Prostate gland (tissue), 2 donors: ENCODE measurements at regions not wholly inside any gene's neighbourhood (a gene's known extent, or its start where the extent isn't known, plus 50 kb on each side); places are given as distances from the start of the nearest gene placed in this dataset.

Source experiments
- DNase-seq: peaks from one replicate; pipeline ENCODE4 v3.0.0-alpha.2; 2019; ENCODE audit warnings: low spot score
- H3K27ac ChIP-seq, 2 donors: fragments of 200-600 bp; sonication (generic); 2 replicates each; pipeline ENCODE4 v1.5.1; 2017 to 2019
- H3K27me3 ChIP-seq: fragments of 200-600 bp; sonication (generic); replicated peaks from 2 replicates; pipeline ENCODE4 v1.5.1; 2019; ENCODE audit not compliant: insufficient read depth
- H3K36me3 ChIP-seq, 2 donors: fragments of 200-600 bp; sonication (generic); 1 replicate in 1 of 2; 2 replicates in 1 of 2; pipeline versions ENCODE4 v1.5.1 to v1.8.1; 2017 to 2019
- H3K4me1 ChIP-seq: fragments of 200-600 bp; sonication (generic); replicated peaks from 2 replicates; pipeline ENCODE4 v1.5.1; 2019
- H3K4me3 ChIP-seq, 2 donors: fragments of 200-600 bp; sonication (generic); 2 replicates each; pipeline ENCODE4 v1.5.1; 2017 to 2019
- H3K9me3 ChIP-seq: fragments of 200-600 bp; sonication (generic); 2 replicates; pipeline ENCODE4 v1.5.1; 2017
- POLR2A ChIP-seq: fragments of 450-650 bp; IDR thresholded peaks from one replicate; pipeline ENCODE4 v1.6.1; 2016; ENCODE audit warnings: antibody characterized with exemption, mild to moderate bottlenecking
- POLR2AphosphoS5 ChIP-seq: sonication (generic); formaldehyde crosslinking; IDR thresholded peaks from one replicate; pipeline ENCODE4 v1.6.1; 2017; ENCODE audit warnings: antibody characterized with exemption
- WGBS: methylation state at CpG from one replicate; pipeline ENCODE4 v1.1.5; 2018; 5-methylcytosine and 5-hydroxymethylcytosine counted together
- intact Hi-C: fragments of 100-400 bp; cut with DNase I; formaldehyde crosslinking; loops from one replicate; pipeline ENCODE4 v1.14.2; 2022
- TF ChIP-seq, protein P1 (sequence below), 4 experiments: fragments of 200-600 bp in 2 of 4; fragments of 450-650 bp in 2 of 4; sonication (generic) in 2 of 4; IDR thresholded peaks; 1 replicate in 3 of 4; 2 replicates in 1 of 4; pipeline ENCODE4 v1.5.1; 2016 to 2019; ENCODE audit warnings: antibody characterized with exemption in 4 of 4, mild to moderate bottlenecking in 2 of 4, moderate library complexity in 2 of 4

DNA sequence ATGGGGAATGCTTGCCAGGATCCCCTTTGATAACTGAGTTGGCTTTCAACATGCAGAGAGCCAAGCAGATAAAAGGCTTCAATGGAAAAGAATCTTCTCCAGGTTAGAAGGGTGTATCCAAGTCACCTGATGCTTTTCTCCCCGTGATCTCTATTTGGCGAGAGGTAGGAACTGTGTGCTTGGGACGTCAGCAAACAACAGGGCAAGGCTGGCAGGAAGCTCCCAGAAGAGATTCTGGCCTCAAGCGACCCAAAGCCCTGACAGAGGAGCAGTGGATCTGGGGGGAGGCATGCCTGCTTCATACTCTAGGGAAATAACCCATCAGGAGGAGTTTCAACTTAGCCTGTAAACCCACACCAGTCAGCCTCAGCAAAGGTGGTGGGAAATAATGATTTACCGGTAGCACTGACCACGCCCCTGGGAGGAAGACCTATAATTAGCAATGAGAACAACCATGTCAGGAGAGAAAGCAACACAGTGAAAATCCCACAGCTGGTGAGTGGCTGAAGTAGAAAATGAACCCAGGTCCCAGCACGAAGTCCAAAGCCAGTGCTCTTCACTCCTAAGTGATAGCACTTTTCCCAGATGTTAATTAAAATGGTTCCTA, 76.3 kb upstream of the SEC11C start:
- Histone ChIP-seq H3K4me1 (no peaks in the 10 kb centered on the region), H3K27me3 (no peaks in the 10 kb centered on the region), H3K9me3 (no peaks in the 10 kb centered on the region), H3K36me3 (no peaks in the 10 kb centered on the region), H3K27ac (peak overlapping the region; percentile 83 to 95), H3K4me3 (no peak overlapping the region)
- no peak for TF ChIP-seq POLR2A
- TF ChIP-seq, protein P1, sequence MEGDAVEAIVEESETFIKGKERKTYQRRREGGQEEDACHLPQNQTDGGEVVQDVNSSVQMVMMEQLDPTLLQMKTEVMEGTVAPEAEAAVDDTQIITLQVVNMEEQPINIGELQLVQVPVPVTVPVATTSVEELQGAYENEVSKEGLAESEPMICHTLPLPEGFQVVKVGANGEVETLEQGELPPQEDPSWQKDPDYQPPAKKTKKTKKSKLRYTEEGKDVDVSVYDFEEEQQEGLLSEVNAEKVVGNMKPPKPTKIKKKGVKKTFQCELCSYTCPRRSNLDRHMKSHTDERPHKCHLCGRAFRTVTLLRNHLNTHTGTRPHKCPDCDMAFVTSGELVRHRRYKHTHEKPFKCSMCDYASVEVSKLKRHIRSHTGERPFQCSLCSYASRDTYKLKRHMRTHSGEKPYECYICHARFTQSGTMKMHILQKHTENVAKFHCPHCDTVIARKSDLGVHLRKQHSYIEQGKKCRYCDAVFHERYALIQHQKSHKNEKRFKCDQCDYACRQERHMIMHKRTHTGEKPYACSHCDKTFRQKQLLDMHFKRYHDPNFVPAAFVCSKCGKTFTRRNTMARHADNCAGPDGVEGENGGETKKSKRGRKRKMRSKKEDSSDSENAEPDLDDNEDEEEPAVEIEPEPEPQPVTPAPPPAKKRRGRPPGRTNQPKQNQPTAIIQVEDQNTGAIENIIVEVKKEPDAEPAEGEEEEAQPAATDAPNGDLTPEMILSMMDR (IDR thresholded peaks at IDR 0.05), result no peak
- peak; percentile 49 for TF ChIP-seq POLR2AphosphoS5
- WGBS, result 59% methylated on average over 7 of the region's 7 CpGs
- no peak for DNase-seq
- intact Hi-C loops, result no loop called here

DNA sequence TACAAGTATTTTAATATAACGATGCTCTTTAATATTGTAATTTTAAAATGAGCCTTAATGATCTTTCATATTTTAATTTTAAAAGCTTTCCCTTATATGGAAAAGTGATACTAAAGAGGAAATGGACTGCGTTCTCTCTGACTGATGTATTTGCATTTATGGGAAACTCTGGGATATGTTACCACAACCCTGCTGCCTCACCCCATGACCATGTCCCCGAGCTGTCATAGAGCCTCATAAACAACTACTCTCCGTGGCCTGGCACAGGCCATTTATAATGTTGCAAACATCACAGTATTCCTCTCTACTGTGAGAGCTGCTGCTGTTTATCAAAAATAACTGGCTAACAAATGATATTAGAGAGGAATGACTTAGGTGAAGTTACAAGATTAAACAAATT, 75.8 kb upstream of the SEC11C start:
- TF ChIP-seq POLR2AphosphoS5 (peak; percentile 13), POLR2A (no peak)
- TF ChIP-seq, protein P1 (IDR thresholded peaks at IDR 0.05), result no peak
- H3K36me3 ChIP-seq, result no peaks in the 10 kb centered on the region
- H3K4me3 ChIP-seq, result no peak overlapping the region
- no peaks in the 10 kb centered on the region for H3K9me3 ChIP-seq
- WGBS, result 46% methylated on average over 4 of the region's 4 CpGs
- peak overlapping the region; percentile 83 to 95 for H3K27ac ChIP-seq
- no peaks in the 10 kb centered on the region for H3K27me3 ChIP-seq
- intact Hi-C loops, result no loop called here
- no peaks in the 10 kb centered on the region for H3K4me1 ChIP-seq
- DNase-seq, result no peak

DNA sequence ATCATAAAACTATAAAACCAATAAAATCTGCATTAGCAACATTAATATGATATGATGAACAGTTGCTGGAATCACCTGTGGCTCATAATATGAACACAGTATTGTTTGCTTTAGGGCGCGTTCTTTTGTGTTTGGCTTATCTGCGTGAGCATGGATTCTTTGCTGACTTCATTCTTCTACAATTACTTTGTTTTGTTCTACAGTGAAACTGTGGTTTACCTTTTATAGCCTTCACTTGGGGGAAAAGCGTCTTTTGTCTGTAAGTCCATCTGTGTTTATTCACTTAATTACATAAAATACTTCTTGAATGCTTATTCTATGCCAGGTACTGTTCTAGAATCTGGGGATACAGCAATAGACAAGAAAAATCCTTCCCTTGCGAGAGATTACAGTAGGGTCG, 74.0 kb upstream of the SEC11C start:
- no peaks in the 10 kb centered on the region for H3K36me3 ChIP-seq
- H3K27ac ChIP-seq, result peak overlapping the region; percentile 83 to 95
- peak; percentile 89 for TF ChIP-seq POLR2AphosphoS5
- TF ChIP-seq, protein P1 (IDR thresholded peaks at IDR 0.05), result no peak
- H3K4me3 ChIP-seq, result no peak overlapping the region
- intact Hi-C loops, result no loop called here
- WGBS, result 33% methylated on average over 6 of the region's 6 CpGs
- peak; percentile 60 for DNase-seq
- H3K4me1 ChIP-seq, result no peaks in the 10 kb centered on the region
- no peaks in the 10 kb centered on the region for H3K27me3 ChIP-seq
- no peaks in the 10 kb centered on the region for H3K9me3 ChIP-seq

DNA sequence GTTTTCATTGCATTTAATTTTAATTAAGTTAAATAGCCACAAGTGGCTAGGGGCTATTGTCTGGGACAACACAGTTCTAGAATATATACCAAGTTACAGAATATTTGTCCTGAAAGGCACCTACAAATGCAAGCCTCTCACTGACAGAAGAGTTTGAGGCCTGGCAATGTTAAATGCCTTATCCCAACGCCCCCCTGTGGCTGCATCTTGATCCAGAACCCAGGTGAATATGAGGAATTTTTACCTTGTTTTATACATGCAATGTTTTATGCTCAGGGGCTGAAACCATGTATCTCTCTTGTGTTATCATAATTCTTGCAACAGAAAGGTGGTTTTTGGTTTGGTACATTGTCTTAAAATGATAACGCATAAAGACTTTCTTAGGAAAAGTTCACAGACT, 71.8 kb upstream of the SEC11C start:
- no peaks in the 10 kb centered on the region for H3K4me1 ChIP-seq
- peak overlapping the region; percentile 83 to 95 for H3K27ac ChIP-seq
- 55% methylated on average over 2 of the region's 2 CpGs for WGBS
- no peaks in the 10 kb centered on the region for H3K27me3 ChIP-seq
- intact Hi-C loops, result loop anchor here (1.0 kb wide), 1 partner anchor 287 kb away; no protein-coding TSS in a partner anchor
- TF ChIP-seq POLR2AphosphoS5 (no peak), POLR2A (no peak)
- TF ChIP-seq, protein P1 (IDR thresholded peaks at IDR 0.05), result peak in 3 of 4 experiments; percentile 33 to 53 (median 46)
- no peaks in the 10 kb centered on the region for H3K9me3 ChIP-seq
- no peak overlapping the region for H3K4me3 ChIP-seq
- no peak for DNase-seq
- no peaks in the 10 kb centered on the region for H3K36me3 ChIP-seq
